Tibial artery (tissue), 4 donors: ENCODE measurements at regions not wholly inside any gene's neighbourhood (a gene's known extent, or its start where the extent isn't known, plus 50 kb on each side); places are given as distances from the start of the nearest gene placed in this dataset.
A peak's percentile ranks its signal among the peaks of the same experiment; 100 is the strongest.

ENCODE experiments used
- DNase-seq, 2 donors: peaks; one replicate each; pipeline ENCODE4 v3.0.0-alpha.2; 2019
- H3K27ac ChIP-seq, 2 donors: fragments of 200-600 bp; sonication (generic) in 1 of 2; 1 replicate in 1 of 2; 2 replicates in 1 of 2; pipeline ENCODE4 v1.5.1; 2018 to 2019; ENCODE audit warnings: mild to moderate bottlenecking in 1 of 2
- H3K27me3 ChIP-seq, 2 donors: fragments of 200-600 bp; sonication (generic) in 1 of 2; one replicate each; pipeline versions ENCODE4 v1.5.1 to v1.6.0; 2016 to 2019
- H3K36me3 ChIP-seq, 3 donors: fragments of 200-600 bp; sonication (generic) in 2 of 3; one replicate each; pipeline ENCODE4 v1.5.1; 2016 to 2019; ENCODE audit warnings: mild to moderate bottlenecking in 2 of 3
- H3K4me1 ChIP-seq, 4 donors: fragments of 200-600 bp; sonication (generic) in 2 of 4; 1 replicate in 3 of 4; 2 replicates in 1 of 4; pipeline ENCODE4 v1.5.1; 2016 to 2019
- H3K4me3 ChIP-seq, 2 donors: fragments of 200-600 bp; sonication (generic) in 1 of 2; 1 replicate in 1 of 2; 2 replicates in 1 of 2; pipeline ENCODE4 v1.5.1; 2018 to 2019; ENCODE audit warnings: mild to moderate bottlenecking in 2 of 2
- H3K9me3 ChIP-seq, 3 donors: fragments of 200-600 bp; sonication (generic) in 1 of 3; one replicate each; pipeline ENCODE4 v1.5.1; 2016 to 2019
- intact Hi-C: fragments of 100-400 bp; cut with DNase I; formaldehyde crosslinking; loops from one replicate; pipeline ENCODE4 v1.15.0; 2023; ENCODE audit warnings: low total_unique reads
- TF ChIP-seq, protein P1 (sequence below), 2 experiments: fragments of 200-600 bp in 1 of 2; fragments of 450-650 bp in 1 of 2; IDR thresholded peaks; one replicate each; pipeline ENCODE4 v1.5.1; 2017 to 2019; ENCODE audit warnings: antibody characterized with exemption in 2 of 2, mild to moderate bottlenecking in 1 of 2, moderate library complexity in 1 of 2

DNA sequence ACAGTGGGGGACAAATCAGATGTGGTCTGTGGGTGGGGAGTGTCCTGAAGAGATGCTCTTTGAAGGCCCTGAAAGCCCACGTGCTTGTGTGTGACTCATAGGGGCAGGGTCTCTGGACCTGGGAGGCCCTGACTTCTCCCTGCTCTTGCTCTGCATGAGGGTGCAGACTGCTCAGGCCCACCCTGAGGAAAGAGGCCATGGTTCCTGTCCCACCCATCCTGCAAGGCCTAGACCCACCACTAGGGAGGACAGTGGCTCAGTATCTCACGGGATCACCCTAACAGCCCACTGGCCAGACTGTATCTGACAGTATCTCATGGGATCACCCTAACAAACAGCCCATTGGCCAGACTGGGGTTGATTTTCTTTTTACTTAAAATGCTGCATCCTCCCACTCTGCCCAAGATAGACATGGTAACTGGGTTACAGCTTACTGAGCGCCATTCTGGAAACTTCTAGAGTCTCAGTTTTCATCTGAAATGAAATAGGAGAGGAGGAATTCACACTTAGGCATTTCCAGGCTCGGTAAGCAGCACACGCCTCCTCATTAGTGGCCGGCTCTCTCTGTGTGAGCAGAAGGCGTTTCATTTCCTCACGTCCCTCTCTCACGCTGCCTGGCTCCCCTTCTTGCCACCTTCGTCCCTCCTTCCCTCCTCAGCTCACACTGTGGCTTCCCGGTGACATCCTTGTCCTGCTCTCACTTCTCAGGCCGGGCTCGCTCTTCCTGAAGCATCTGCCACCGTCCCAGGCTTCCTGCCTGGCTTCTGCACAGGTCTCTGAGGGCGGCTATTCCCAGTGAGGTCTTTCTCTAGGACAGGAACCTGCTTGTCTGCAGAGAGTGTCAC is 242.6 kb downstream of the GLRX3 start:
- H3K4me3 ChIP-seq, result no peak overlapping the region
- TF ChIP-seq, protein P1, sequence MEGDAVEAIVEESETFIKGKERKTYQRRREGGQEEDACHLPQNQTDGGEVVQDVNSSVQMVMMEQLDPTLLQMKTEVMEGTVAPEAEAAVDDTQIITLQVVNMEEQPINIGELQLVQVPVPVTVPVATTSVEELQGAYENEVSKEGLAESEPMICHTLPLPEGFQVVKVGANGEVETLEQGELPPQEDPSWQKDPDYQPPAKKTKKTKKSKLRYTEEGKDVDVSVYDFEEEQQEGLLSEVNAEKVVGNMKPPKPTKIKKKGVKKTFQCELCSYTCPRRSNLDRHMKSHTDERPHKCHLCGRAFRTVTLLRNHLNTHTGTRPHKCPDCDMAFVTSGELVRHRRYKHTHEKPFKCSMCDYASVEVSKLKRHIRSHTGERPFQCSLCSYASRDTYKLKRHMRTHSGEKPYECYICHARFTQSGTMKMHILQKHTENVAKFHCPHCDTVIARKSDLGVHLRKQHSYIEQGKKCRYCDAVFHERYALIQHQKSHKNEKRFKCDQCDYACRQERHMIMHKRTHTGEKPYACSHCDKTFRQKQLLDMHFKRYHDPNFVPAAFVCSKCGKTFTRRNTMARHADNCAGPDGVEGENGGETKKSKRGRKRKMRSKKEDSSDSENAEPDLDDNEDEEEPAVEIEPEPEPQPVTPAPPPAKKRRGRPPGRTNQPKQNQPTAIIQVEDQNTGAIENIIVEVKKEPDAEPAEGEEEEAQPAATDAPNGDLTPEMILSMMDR (IDR thresholded peaks at IDR 0.05), result no peak
- H3K9me3 ChIP-seq, result peaks cover 2 to 5% (median 3%) of the 10 kb centered on the region in 3 donors
- no peak overlapping the region for H3K27ac ChIP-seq
- no peaks in the 10 kb centered on the region for H3K27me3 ChIP-seq
- no peaks in the 10 kb centered on the region for H3K4me1 ChIP-seq
- intact Hi-C loops, result no loop called here
- H3K36me3 ChIP-seq, result no peaks in the 10 kb centered on the region
- DNase-seq, result peak in 1 of 2 donors; percentile 34

DNA sequence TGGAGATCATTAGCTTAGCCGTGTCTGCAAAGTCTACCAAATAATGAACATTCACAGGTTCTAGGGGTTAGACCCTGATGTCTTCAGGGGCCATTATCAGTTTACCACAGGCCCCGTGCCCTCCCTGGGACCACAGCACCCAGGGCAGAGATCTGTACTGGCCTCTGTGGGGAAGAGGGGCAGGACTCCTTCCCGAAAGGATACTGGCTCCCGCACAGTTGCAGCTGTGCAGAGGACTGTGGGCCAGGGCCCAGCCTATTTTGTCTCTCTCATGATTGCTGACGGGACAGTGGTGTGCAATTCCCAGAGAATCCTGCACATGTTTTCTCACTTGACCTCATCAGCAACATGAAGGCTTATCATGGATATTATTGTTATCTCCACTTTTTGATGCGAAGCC is 243.9 kb downstream of the GLRX3 start:
- no peak for DNase-seq
- Histone ChIP-seq H3K27ac (no peak overlapping the region), H3K4me3 (no peak overlapping the region), H3K27me3 (no peaks in the 10 kb centered on the region), H3K9me3 (peaks cover 2 to 5% (median 3%) of the 10 kb centered on the region in 3 donors), H3K36me3 (no peaks in the 10 kb centered on the region), H3K4me1 (peaks cover 0 to under 1% (median 0%) of the 10 kb centered on the region in 4 donors)
- intact Hi-C loops, result no loop called here
- TF ChIP-seq, protein P1 (IDR thresholded peaks at IDR 0.05), result no peak

DNA sequence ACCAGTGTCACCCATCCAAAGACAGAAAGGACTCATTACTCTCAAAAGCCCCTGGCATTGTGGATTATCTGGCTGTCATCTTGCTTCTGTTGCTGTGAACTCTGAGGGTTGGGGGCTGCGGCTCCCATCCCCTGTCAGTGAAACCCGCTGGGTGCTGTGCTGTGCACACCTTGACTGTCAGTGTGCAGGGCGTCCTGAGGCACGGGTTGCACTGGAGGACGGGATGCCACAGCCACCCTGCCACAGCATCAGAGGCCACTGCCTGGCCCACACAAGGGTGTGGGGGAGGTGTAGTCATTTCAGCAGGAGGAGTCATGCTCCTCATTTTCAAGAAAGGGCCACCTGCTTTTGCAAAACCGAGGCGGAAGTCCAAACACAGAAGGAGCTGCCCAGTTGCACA is 245.8 kb downstream of the GLRX3 start:
- Histone ChIP-seq H3K27ac (no peak overlapping the region), H3K4me1 (peaks cover 0 to 20% (median 0%) of the 10 kb centered on the region in 4 donors), H3K27me3 (no peaks in the 10 kb centered on the region), H3K36me3 (no peaks in the 10 kb centered on the region), H3K4me3 (no peak overlapping the region), H3K9me3 (no peaks in the 10 kb centered on the region)
- intact Hi-C loops, result no loop called here
- TF ChIP-seq, protein P1 (IDR thresholded peaks at IDR 0.05), result no peak
- DNase-seq, result no peak

DNA sequence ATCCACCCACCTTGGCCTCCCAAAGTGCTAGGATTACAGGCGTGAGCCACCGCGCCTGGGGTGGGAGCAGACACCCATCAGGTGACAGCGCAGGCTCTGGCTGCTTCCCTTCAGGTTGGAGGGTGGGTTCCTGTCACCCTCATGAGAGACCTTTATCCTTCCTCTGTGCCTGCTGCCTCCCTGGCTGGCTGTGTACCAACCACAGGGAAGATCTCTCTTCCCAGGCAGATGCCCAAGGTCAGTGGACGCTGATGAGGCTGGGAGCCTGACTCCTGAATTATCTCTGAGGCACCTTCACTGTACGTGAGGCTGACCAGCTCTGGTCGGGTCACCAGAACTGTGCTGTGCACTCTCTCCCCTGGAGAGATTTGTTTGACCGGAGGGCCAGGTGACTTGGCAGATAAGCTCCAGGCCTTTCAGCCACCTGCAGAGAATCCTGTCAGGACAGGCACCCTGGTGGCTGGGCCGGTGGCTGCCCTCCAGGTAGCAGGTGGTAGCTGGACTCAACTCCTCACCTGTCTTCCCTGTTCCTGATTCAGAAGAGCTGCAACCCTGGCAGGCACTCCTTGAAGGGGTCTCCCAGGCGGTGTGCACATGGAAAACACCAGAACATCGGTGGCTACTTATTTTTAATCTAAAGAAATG is 251.9 kb downstream of the GLRX3 start:
- Histone ChIP-seq H3K27ac (no peak overlapping the region), H3K4me1 (peaks cover 0 to 27% (median 0%) of the 10 kb centered on the region in 4 donors), H3K9me3 (peaks cover 0 to 4% (median 0%) of the 10 kb centered on the region in 3 donors), H3K4me3 (no peak overlapping the region), H3K27me3 (no peaks in the 10 kb centered on the region), H3K36me3 (no peaks in the 10 kb centered on the region)
- intact Hi-C loops, result no loop called here
- TF ChIP-seq, protein P1 (IDR thresholded peaks at IDR 0.05), result no peak
- DNase-seq, result no peak

DNA sequence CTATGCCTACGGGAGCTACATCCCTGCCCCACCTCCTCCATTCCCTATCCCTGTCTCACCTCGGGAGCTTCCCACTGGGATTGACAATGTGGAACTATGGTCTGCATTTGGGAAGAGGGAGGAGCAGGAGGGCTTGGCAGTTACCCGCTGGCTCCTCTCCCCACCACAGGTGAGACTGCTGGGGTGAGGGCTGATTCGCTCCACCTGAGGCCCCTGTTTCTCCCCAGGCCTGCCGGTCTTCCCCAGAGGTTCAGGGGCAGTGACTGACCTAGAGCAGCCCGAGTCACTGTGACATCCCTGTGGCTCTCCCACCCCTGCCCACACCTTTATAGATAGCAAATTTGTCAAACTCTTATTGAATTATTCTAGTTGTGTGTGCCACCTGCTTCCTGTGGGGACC is 252.6 kb downstream of the GLRX3 start:
- no peak for DNase-seq
- TF ChIP-seq, protein P1 (IDR thresholded peaks at IDR 0.05), result no peak
- Histone ChIP-seq H3K36me3 (no peaks in the 10 kb centered on the region), H3K4me3 (no peak overlapping the region), H3K27me3 (no peaks in the 10 kb centered on the region), H3K4me1 (peaks cover 0 to 27% (median 0%) of the 10 kb centered on the region in 4 donors), H3K27ac (no peak overlapping the region), H3K9me3 (peaks cover 0 to 4% (median 0%) of the 10 kb centered on the region in 3 donors)
- intact Hi-C loops, result no loop called here
